NCI-H2107 treated with DMSO at 0.1 percent for 48 hours (cell line): ENCODE measurements at regions not wholly inside any gene's neighbourhood (a gene's known extent, or its start where the extent isn't known, plus 50 kb on each side); places are given as distances from the start of the nearest gene placed in this dataset.

Source experiments
- DNase-seq: peaks from one replicate; lab custom pipeline; 2025; ENCODE audit not compliant: unreplicated experiment; lab: John Stamatoyannopoulos, UW

GRCh38 chr2:18096836-18097405 lies 218.5 kb downstream of the KCNS3 start:
- no peak for DNase-seq

- no peak for DNase-seq
Observed at GRCh38 chr2:18094277-18094676, 215.8 kb downstream of the KCNS3 start.

GRCh38 chr2:18093196-18093595 lies 214.7 kb downstream of the KCNS3 start:
- DNase-seq: no peak

- no peak for DNase-seq
Observed at GRCh38 chr2:18092760-18093159, 214.3 kb downstream of the KCNS3 start.

- DNase-seq: no peak
Observed at GRCh38 chr2:18085593-18085992, 207.1 kb downstream of the KCNS3 start.

DNA sequence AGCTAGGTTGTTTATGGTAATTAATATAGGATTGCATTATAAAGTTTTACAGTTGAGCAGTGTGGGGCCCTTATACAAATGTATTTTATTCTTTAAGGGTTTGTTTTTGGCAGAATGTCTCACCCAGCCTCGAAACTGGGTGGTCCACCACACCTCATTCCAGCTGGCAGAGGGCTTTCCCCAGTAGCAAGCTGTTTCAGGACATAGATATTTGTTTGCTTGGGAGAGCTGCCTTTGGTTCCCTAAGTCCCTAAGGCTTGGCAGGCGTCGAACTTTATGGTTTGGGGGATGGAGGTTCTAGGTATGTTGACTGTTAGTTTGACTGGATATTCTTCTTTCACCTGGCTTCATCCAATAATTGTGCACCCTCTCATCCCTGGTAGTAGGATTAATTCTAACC lies 205.9 kb downstream of the KCNS3 start:
- no peak for DNase-seq

- DNase-seq: no peak
Observed at GRCh38 chr2:18083806-18084205, 205.3 kb downstream of the KCNS3 start.

DNA sequence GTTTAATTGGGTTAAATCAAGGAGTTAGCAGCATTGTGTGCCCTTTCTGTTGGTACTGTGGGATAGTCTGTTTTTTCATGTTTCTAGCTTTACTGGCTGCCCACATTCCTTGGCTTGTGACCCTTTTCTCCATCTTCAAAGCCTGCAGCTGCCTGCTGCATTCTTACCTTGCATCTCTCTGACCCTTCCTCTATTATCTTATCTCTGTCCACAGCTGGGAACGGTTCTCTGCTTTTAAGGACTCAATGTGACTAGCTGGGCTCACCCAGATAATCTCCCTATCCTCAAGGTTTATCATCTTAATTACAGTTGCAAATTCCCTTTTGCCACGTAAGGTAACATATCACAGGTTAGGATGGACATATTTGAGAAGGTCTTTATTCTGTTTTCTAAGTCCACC lies 199.7 kb downstream of the KCNS3 start:
- DNase-seq: no peak

- DNase-seq: no peak
Observed at GRCh38 chr2:18077704-18078103, 199.2 kb downstream of the KCNS3 start.

DNA sequence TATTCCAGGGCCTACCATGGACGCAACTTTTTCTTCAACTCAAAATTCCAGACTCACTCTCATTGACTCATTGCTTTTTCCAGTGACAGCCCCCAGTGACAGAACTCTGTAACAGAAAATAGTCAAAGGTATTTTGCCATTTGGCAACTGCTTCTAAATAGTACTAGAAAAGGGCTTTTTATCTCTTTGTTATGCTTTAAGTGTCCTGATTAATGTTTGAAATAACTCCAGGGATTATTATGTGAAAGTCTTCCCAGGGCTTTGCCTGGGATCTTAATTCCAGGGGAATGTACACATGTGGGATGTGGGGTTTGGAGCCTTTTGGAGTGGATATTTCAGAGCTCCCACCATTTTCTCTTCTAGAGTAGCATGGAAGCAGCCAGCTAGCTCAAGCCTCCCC lies 198.8 kb downstream of the KCNS3 start:
- DNase-seq: no peak

GRCh38 chr2:18074476-18074875 lies 196.0 kb downstream of the KCNS3 start:
- DNase-seq: no peak

- DNase-seq: no peak
Observed at GRCh38 chr2:18073601-18074000, 195.1 kb downstream of the KCNS3 start.

DNA sequence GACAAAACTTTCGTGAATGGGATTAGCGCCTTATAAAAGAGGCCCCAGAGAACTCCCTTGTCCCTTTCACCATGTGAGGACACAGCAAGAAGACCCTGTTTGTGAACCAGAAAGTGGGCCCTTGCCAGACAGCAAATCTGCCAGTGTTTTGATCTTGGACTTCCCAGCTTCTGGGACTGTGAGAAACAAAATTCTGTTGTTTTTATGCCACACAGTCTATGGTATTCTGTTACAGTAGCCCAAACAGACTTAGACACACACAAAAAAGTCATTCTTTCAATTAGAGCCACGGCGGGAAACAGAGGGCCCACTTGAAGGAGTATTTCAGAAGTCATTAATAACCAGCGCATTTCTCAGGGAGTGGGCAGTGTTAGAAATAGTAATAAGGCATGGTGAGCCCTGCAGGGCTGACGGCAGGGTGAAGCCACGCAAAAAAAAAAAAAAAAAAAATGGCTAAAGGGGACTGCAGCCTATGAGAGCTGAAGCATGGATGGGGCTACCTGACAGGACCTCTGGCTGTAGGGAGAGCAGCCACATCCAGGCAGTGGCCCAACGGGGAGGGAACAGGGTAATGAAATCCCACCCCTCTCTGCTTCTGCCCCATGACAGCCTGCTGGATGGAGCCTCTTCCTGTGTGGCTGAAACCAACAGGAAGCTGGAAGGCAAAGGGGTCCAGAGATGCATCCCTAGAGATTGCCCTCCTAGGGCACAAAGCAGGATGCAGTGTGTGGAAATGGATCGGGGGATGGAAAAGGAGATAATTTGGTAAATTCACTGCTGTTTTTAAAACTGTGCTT lies 189.3 kb downstream of the KCNS3 start:
- no peak for DNase-seq

DNA sequence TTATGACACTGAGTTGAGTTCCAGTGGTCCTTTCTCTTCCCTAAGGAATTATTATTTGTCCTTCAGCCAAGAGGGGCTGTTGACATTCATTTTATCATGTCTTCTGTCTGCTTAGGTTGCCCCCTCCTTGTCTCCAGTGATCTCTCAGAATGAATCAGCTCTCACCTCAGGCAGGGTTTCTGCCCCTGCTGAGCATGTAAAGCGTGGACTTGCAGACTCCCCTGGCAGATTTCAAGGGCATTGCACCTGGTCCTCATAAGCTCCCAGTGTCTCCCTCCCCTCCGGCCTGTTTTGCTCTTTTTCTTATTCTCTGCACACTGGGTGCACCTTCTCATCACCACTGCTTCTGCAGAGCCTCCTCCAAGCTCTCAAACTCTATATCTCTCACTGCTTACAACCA lies 188.4 kb downstream of the KCNS3 start:
- no peak for DNase-seq

DNA sequence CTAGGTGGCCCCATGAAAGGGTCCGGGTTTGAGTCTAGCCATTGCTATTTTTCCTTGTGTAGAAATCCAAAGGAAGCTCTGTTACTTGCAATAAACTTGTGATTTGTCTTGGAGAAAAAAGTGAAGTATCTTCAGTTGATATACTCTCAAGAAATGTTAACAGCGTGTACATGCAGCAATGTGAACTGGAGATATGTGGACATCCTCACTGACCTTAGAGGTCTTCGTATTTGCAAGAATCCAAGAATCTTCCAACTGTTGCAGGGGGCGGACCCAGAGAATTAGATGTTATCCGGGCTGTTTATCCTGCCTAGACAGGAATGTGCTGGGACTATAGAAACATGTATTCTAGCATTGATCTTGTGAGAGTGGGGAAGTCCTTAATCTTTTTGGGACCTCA lies 187.6 kb downstream of the KCNS3 start:
- DNase-seq: no peak

DNA sequence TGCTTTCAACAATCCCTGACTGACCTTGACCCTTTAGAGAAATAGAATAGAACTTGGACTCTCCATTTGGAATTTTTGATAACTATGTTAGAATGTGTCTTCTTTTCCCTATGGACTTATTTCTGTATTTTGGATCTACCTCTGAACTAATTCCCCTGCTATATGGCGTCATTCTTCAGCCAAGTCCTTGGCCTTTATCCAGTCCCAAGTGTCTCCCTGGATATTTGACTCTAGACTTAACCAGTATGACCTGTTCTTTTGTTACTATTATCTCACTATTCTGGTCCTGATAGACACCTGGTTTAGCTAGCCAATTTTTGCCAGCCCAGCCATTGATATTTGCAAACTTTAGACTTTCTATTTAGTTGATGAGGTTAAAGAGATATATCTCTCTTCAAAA lies 186.8 kb downstream of the KCNS3 start:
- no peak for DNase-seq

- no peak for DNase-seq
Observed at GRCh38 chr2:18063826-18064470, 185.5 kb downstream of the KCNS3 start.

DNA sequence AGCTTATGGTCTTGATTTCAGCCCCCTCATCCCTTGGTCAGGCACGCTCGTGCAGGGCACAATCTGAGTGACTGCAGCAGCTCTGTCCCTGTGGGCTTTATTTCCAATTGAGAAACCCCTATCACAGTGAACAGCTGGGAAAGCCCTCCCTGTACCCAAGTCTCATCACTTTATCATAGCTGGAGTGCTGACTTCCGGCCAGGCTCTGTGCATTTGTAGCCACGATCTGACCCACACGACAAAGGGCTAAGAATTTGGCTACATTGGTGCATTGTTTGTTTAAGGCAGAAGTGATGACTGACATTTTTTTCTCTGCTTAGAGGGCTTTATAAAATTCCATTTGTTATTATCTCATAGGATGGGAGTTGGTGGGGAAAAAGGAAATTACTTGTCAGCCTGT lies 184.4 kb downstream of the KCNS3 start:
- no peak for DNase-seq

- DNase-seq: no peak
Observed at GRCh38 chr2:18061717-18062116, 183.2 kb downstream of the KCNS3 start.

GRCh38 chr2:18057657-18058056 lies 179.2 kb downstream of the KCNS3 start:
- DNase-seq: no peak

DNA sequence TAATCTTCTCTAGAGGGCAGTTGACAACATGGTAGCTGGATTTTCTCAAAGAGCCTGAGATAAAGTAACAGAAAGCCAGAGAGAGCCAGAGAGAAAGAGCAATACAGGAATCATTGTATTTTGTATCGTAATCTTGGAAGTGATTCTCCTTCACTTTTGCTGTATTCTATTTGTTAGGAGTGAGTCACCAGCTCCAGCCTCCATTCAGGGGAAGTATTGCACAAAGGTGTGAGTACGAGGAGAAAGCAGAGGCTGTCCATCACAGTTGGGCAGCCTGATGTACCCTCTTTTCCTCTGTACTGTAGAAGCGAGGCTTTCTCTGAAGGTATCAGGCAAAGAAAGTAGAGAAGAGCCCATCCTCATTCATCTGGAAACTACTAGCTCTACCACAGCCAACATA lies 176.8 kb downstream of the KCNS3 start:
- no peak for DNase-seq

- DNase-seq: no peak
Observed at GRCh38 chr2:18050001-18050400, 171.5 kb downstream of the KCNS3 start.
